Heart left ventricle (tissue), 13 donors: ENCODE measurements at regions not wholly inside any gene's neighbourhood (a gene's known extent, or its start where the extent isn't known, plus 50 kb on each side); places are given as distances from the start of the nearest gene placed in this dataset.

ENCODE experiments used
- CTCF ChIP-seq, 12 donors: fragments of 200-600 bp; sonication (generic) in 4 of 12; IDR thresholded peaks; one replicate each; pipeline versions ENCODE4 v1.5.0 to v1.8.0; 2018 to 2022; ENCODE audit warnings: antibody characterized with exemption in 12 of 12, mild to moderate bottlenecking in 5 of 12
- POLR2A ChIP-seq, 2 donors: fragments of 450-650 bp; IDR thresholded peaks; one replicate each; pipeline ENCODE4 v1.6.1; 2017; ENCODE audit warnings: antibody characterized with exemption in 2 of 2, mild to moderate bottlenecking in 2 of 2, moderate library complexity in 2 of 2
- donor health status: ischemic (EF 13 %, LVEDD 7.1; RV severe dilation, severe dysfunction).
- donor health status: DM: no; HTN: yes; CAD: no.
- donor health status: DM: no; HTN: no; CAD: no.
- donor health status: ischemic (EF 25% LVEDD 6.9; RV normal size, moderate dysfunction).
- donor health status: ischemic (EF 25% LVEDD 5.7; RV mildly dilated, moderate dysfunction).
- donor health status: ischemic (EF 35%, LVEDD 5.7; RV mildly dilated, moderate dysfunction).
- donor health status: nonischemic (EF 11% LVEDD 7.7; RV severe dilation, severe dysfunction).
- donor health status: DM: yes; HTN: yes; CAD: no.
- donor health status: PGD.
- donor health status: ischemic (EF 29% LVEDD 5.4; RV normal size, mild dysfunction).
- donor health status: nonischemic (EF 23%, LVEDD 6.1; RV moderate dilation, normal function).

- TF ChIP-seq CTCF (IDR thresholded peaks at IDR 0.05): no peak
- TF ChIP-seq POLR2A (IDR thresholded peaks at IDR 0.05): no peak
These were observed 82.0 kb downstream of the ETS2 start for GRCh38 chr21:38887749-38888148.
